NCI-H226 (cell line): ENCODE measurements at regions not wholly inside any gene's neighbourhood (a gene's known extent, or its start where the extent isn't known, plus 50 kb on each side); places are given as distances from the start of the nearest gene placed in this dataset.

ENCODE experiments used
- DNase-seq: peaks from one replicate; pipeline ENCODE4 v3.0.0-alpha.2; 2015

- no peak for DNase-seq
These were observed 543.0 kb downstream of the MAT2B start for GRCh38 chr5:164048359-164048926.

DNA sequence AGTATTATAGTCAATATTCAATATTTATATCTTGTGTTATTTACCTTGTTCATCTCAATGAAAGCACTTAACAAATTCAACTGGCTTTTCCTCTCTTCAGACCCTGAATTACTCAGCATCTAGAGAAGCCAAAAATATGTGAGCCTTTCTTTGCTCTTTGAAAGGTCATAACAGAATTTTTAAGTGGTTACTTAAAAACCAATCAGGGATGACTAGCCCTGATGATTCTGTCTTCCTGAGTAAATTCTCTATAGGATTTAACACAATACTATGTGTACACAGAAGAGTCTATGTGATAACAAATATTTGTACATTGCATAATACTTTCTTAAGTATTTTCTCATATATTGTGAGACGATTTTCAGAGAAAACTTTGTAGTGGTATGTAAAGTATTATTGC, 546.3 kb downstream of the MAT2B start:
- peak; percentile 47 for DNase-seq

- peak; percentile 51 for DNase-seq
These were observed 547.2 kb downstream of the MAT2B start for GRCh38 chr5:164052536-164053093.

GRCh38 chr5:164053123-164053522, 547.7 kb downstream of the MAT2B start:
- DNase-seq: peak; percentile 19

- no peak for DNase-seq
These were observed 549.0 kb downstream of the MAT2B start for GRCh38 chr5:164054461-164054860.

DNA sequence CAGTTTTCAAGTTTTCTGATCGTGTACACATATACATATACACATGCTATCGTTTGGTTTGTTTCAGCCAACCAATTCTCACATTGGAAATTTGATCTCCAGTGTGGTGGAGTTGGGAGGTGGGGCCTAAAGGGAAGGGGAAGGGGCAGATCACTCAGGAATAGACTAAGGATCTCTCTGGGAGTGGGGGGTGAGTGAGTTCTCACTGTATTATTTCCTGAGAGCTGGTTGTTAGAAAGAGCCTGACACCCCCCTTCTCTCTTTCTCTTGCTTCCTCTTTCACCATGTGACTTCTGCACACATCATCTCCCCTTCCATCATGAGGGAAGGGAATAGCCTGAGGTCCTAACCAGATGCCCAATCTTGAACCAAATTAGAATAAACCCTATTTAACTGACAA, 551.7 kb downstream of the MAT2B start:
- DNase-seq: no peak

DNA sequence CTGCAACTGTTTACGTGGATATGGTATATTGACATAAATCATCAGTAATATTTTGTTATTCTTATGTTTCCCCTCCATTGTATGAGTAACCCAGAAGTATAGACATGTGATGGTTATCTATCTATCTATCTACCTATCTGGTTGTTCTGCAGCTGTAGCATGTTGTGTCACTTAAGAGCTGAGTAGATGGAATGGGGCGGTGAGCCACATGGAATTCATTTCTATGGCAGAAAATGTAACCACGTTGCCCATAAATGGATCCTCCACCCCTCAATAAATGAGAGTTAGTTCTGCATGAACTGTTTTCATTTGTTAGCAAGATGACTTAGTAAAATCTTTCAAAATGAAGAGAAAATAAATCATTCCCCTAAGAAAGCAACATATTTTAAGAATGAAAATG, 553.2 kb downstream of the MAT2B start:
- DNase-seq: no peak

DNA sequence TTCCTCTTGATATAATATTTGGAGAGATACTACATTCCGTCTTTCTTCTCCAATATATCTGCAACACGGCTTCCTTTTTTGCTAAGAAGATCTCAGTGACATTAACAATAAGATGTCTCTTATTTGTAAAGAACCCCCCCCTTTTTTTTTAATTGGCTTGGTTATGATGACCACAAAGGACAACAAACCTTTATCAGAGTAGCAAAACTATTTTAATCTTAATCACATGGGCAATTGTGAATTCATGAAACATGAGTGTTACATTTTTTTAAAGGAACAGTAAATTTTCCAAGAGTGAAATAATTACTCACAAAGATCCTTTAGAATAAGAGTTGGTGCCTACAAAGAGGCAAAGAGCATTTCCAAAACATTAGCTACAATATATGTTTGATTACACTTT, 554.1 kb downstream of the MAT2B start:
- no peak for DNase-seq

DNA sequence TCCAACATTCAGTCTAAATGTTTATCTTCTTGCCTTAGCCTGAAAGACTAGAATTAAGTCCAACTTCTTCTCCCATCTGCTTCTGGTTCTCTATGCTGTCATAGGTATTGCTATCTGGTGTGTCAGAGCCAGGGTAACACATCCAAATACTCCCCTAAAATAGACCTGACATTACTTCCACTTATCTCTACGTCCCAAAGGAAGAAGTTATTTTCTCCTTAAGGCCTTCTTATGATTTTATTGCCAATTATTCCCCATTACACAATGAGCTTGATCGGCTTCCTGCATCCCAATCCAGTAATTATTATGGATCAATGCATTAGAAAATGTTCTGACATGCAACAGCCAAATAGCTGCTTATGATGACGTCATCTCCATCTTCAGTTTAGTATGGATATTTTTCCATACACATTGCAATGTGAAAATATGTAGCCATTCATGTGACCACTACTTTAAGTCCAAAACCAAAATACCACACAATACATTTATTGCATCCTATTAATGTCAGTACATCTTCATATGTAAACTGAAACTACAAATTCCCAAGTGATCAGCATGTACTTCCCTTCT, 555.5 kb downstream of the MAT2B start:
- DNase-seq: no peak

GRCh38 chr5:164062304-164062703, 556.9 kb downstream of the MAT2B start:
- no peak for DNase-seq

GRCh38 chr5:164065266-164065665, 559.8 kb downstream of the MAT2B start:
- DNase-seq: no peak

- DNase-seq: no peak
These were observed 566.3 kb downstream of the MAT2B start for GRCh38 chr5:164071671-164072070.

DNA sequence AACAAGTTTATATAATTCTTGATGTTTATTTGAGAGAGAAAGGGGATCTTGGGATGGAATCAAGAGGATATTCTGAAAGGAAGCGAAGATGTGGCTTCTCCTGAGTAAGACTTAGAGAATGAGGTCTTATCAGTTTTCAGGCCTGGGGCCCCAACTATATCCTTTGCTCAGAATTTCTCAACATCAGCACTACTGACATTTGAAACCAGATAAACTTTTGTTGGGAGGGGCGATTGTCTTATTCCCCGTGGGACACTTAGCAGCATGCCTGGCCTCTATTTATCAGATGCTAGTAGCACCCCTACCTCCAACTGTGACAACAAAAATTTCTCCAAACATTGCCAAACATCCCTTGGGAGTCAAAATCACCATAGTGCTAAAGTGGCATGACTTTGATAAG, 567.7 kb downstream of the MAT2B start:
- peak; percentile 62 for DNase-seq

- DNase-seq: no peak
These were observed 571.1 kb downstream of the MAT2B start for GRCh38 chr5:164076556-164076955.

DNA sequence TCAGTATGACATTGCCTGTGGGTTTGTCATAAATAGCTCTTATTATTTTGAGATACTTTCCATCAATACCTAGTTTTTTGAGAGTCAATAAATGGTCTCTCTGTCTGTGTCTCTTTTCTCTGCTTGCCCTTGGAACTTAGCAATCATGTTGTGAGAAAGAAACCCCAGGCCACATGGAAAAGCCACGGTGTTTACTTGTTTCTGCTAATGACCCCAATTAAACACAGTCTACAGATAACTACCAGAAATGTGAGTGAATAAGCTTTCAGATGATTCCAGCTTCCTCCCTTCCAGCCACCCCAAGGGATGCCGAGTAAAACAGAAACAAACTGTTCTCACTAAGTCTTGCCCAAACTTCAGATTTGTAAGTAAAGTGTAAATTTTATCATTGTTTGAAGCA, 584.9 kb downstream of the MAT2B start:
- DNase-seq: no peak

GRCh38 chr5:164091836-164092235, 586.4 kb downstream of the MAT2B start:
- no peak for DNase-seq

GRCh38 chr5:164094291-164094690, 588.9 kb downstream of the MAT2B start:
- DNase-seq: no peak

DNA sequence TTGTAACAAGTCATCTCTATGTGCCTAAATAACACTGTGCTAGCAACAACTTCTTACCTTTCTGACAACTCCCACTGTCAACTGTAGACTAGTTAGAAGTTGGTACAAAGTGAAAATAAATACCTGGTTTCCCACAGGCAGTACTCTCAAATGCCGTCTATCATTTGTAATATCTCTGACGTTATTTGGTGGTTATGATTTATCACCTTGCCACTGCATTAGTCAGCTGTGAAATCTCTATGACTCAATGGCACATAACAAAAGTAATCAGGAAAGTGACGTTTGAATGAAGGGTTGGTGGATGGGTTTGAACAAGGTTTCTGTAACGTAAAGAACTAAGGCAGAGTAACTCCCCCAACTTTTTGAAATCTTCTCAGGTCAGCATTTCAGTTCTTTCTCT, 592.3 kb downstream of the MAT2B start:
- peak; percentile 90 for DNase-seq

- DNase-seq: no peak
These were observed 593.1 kb downstream of the MAT2B start for GRCh38 chr5:164098531-164098930.

GRCh38 chr5:164098979-164099378, 593.6 kb downstream of the MAT2B start:
- DNase-seq: peak; percentile 23

DNA sequence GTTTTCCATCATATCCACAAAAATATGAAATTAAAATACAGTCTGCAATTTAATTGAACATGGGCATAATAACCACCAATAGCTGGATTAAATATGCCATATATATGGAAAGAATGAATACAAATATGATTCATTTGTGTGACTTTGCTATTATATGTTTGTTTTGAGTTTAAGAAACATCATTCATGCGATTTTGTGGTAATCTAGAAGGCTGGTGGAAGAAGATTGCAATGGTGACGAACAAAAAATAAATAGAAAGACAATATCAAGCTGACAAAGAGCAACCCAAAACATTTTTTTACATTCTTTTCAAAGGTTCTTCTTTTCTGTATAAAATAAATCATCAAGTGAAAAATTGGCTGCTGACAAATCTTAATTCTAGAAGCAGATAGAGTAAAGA, 610.0 kb downstream of the MAT2B start:
- no peak for DNase-seq

GRCh38 chr5:164119806-164120447, 614.5 kb downstream of the MAT2B start:
- DNase-seq: peak; percentile 43

GRCh38 chr5:164127527-164127926, 622.1 kb downstream of the MAT2B start:
- DNase-seq: no peak

- DNase-seq: no peak
These were observed 626.9 kb downstream of the MAT2B start for GRCh38 chr5:164132358-164132757.

GRCh38 chr5:164137095-164137494, 631.7 kb downstream of the MAT2B start:
- DNase-seq: no peak
